Testis (tissue), 2 donors: ENCODE measurements at regions not wholly inside any gene's neighbourhood (a gene's known extent, or its start where the extent isn't known, plus 50 kb on each side); places are given as distances from the start of the nearest gene placed in this dataset.

ENCODE experiments used
- DNase-seq: peaks from one replicate; pipeline ENCODE4 v3.0.0-alpha.2; 2019
- H3K27ac ChIP-seq, 2 donors: fragments of 200-600 bp; sonication (generic); one replicate each; pipeline ENCODE4 v1.5.1; 2019
- H3K27me3 ChIP-seq: fragments of 200-600 bp; sonication (generic); one replicate; pipeline ENCODE4 v1.5.1; 2019
- H3K36me3 ChIP-seq: fragments of 200-600 bp; sonication (generic); one replicate; pipeline ENCODE4 v1.5.1; 2017; ENCODE audit warnings: low read depth; ENCODE audit errors: missing control alignments
- H3K4me1 ChIP-seq: fragments of 200-600 bp; sonication (generic); one replicate; pipeline ENCODE4 v1.5.1; 2019
- H3K4me3 ChIP-seq, 2 donors: fragments of 200-600 bp; sonication (generic); one replicate each; pipeline ENCODE4 v1.5.1; 2017 to 2019
- H3K9me3 ChIP-seq: fragments of 200-600 bp; sonication (generic); one replicate; pipeline ENCODE4 v1.5.1; 2017
- CTCF ChIP-seq, 3 experiments: fragments of 450-650 bp in 2 of 3; fragments of 200-600 bp in 1 of 3; sonication (generic) in 1 of 3; IDR thresholded peaks; one replicate each; pipeline ENCODE4 v1.5.1; 2016 to 2019; ENCODE audit warnings: antibody characterized with exemption in 3 of 3, mild to moderate bottlenecking in 2 of 3, moderate library complexity in 1 of 3
- POLR2A ChIP-seq: fragments of 450-650 bp; IDR thresholded peaks from one replicate; pipeline ENCODE4 v1.6.1; 2017; ENCODE audit warnings: antibody characterized with exemption, mild to moderate bottlenecking, moderate library complexity
- WGBS, 2 donors: methylation state at CpG; one replicate each; pipeline ENCODE4 v1.1.5; 2018; 5-methylcytosine and 5-hydroxymethylcytosine counted together
- intact Hi-C: fragments of 100-400 bp; cut with DNase I; formaldehyde crosslinking; loops from one replicate; pipeline ENCODE4 v1.15.1; 2023; ENCODE audit warnings: low total_unique reads

- no peaks in the 10 kb centered on the region for H3K36me3 ChIP-seq
- DNase-seq, result no peak
- no peaks in the 10 kb centered on the region for H3K9me3 ChIP-seq
- H3K4me1 ChIP-seq, result no peaks in the 10 kb centered on the region
- H3K27ac ChIP-seq, result no peak overlapping the region
- no peak overlapping the region for H3K4me3 ChIP-seq
- TF ChIP-seq POLR2A (no peak), CTCF (IDR thresholded peaks at IDR 0.05) (no peak)
- intact Hi-C loops, result no loop called here
- H3K27me3 ChIP-seq, result no peaks in the 10 kb centered on the region
Observed at GRCh38 chr5:99807346-99807745, 727.8 kb upstream of the FAM174A start.

GRCh38 chr5:99795031-99795430 lies 740.1 kb upstream of the FAM174A start:
- Histone ChIP-seq H3K4me3 (no peak overlapping the region), H3K9me3 (no peaks in the 10 kb centered on the region), H3K4me1 (no peaks in the 10 kb centered on the region), H3K27ac (no peak overlapping the region), H3K36me3 (no peaks in the 10 kb centered on the region), H3K27me3 (no peaks in the 10 kb centered on the region)
- TF ChIP-seq CTCF (IDR thresholded peaks at IDR 0.05) (no peak), POLR2A (no peak)
- 69 to 79% methylated on average over 2 of the region's 2 CpGs for WGBS, 2 donors
- intact Hi-C loops, result no loop called here
- no peak for DNase-seq

GRCh38 chr5:99788482-99788881 lies 746.7 kb upstream of the FAM174A start:
- 46 to 66% methylated on average over 2 of the region's 2 CpGs for WGBS, 2 donors
- TF ChIP-seq CTCF (IDR thresholded peaks at IDR 0.05), result no peak
- no peak for TF ChIP-seq POLR2A
- no peak for DNase-seq
- Histone ChIP-seq H3K27me3 (no peaks in the 10 kb centered on the region), H3K36me3 (no peaks in the 10 kb centered on the region), H3K27ac (no peak overlapping the region), H3K4me1 (no peaks in the 10 kb centered on the region), H3K4me3 (no peak overlapping the region), H3K9me3 (no peaks in the 10 kb centered on the region)
- intact Hi-C loops, result no loop called here

- intact Hi-C loops, result no loop called here
- WGBS, 2 donors, result 72 to 73% methylated on average over 3 of the region's 3 CpGs
Observed at GRCh38 chr5:99775189-99775588, 760.0 kb upstream of the FAM174A start.

More at GRCh38 chr5:99775189-99775588, 760.0 kb upstream of the FAM174A start:
- Histone ChIP-seq H3K27me3 (no peaks in the 10 kb centered on the region), H3K4me3 (no peak overlapping the region), H3K27ac (no peak overlapping the region), H3K9me3 (no peaks in the 10 kb centered on the region), H3K4me1 (no peaks in the 10 kb centered on the region), H3K36me3 (no peaks in the 10 kb centered on the region)
- DNase-seq, result no peak
- TF ChIP-seq CTCF (IDR thresholded peaks at IDR 0.05) (no peak), POLR2A (no peak)
